ENCODE measurements at regions not wholly inside any gene's neighbourhood (a gene's known extent, or its start where the extent isn't known, plus 50 kb on each side); places are given as distances from the start of the nearest gene placed in this dataset.

- no peak for TF ChIP-seq CTCF (IDR thresholded peaks at IDR 0.05; ENCODE audit: insufficient read depth, low read length)
- no peak for DNase-seq (ENCODE audit: low read depth)
- no peak overlapping the region for H3K4me3 ChIP-seq (ENCODE audit: low read depth, low read length)
These were observed 219.8 kb downstream of the ETS1 start for GRCh38 chr11:128367573-128367972.

GRCh38 chr11:128365044-128365443, 222.3 kb downstream of the ETS1 start:
- DNase-seq (ENCODE audit: low read depth): peak; percentile 84

DNA sequence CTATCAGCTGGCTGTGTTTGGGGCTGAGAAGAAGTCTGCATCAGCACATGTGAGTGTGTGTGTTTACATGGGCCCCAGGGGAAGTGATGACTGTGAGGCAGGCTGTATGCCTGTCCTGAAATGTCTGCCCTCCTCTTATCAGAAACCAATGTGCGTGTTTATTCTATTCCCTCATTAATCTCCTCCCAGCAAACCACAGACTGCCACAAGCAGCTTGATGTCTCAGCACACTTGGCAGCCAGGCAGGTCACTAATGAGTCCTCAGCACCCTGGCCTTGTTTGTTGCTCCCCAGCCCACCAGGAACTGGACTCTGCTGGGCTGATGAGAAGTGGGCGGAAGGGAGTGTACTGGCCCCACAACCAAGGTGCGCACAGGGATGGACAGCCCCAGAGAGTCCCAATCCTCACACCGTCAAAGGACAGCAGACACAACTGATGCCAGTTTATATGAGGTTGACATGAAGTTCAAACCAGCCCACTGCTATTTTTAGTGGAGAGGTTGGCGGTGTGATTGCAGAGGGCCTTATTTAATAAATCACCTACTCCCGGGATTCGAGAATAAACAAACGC, 225.8 kb downstream of the ETS1 start:
- peak; percentile 69 for DNase-seq (ENCODE audit: low read depth)
- H3K4me3 ChIP-seq (ENCODE audit: low read depth, low read length): no peak overlapping the region
- TF ChIP-seq CTCF (IDR thresholded peaks at IDR 0.05; ENCODE audit: insufficient read depth, low read length): no peak

More at GRCh38 chr11:128365044-128365443, 222.3 kb downstream of the ETS1 start:
- TF ChIP-seq CTCF (IDR thresholded peaks at IDR 0.05; ENCODE audit: insufficient read depth, low read length): no peak
- H3K4me3 ChIP-seq (ENCODE audit: low read depth, low read length): no peak overlapping the region

DNA sequence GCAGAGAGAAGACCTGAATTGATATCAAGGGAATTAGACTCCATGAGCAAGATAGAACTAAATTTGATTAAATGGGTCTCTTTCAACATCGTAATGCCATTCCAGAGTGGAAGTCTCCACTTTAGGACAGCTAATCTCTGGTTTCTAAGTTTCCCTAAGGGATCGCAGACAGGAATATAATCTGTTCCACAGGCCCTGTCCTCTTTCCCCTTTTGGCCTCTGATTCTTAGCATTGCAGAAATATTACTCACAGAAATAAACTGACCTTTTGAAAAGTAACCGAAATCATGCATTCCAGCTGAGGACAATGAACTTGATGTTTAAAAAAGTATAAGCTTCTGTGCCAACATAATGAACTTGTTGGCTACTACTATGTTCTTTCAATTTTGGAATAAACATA, 227.8 kb downstream of the ETS1 start:
- peak; percentile 69 for DNase-seq (ENCODE audit: low read depth)
- H3K4me3 ChIP-seq (ENCODE audit: low read depth, low read length): no peak overlapping the region
- no peak for TF ChIP-seq CTCF (IDR thresholded peaks at IDR 0.05; ENCODE audit: insufficient read depth, low read length)

DNA sequence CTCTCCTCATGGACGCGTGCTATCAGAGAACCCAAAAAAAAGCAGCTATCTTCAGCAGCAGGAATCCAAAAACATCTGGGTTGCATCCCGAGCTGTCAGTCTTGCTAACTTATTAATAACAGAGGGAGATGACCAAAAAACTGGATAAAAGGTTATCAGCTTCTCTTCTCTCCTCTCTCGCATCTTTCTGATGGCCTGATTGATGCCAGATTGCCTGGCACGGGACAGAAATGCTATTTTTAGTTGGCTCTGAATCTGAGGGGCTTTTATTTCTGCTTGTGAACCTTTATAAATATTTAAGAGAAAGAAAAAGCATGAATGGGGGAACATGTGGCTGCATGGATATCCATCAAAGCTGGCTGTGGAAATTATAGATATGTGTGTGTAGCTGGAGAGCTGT, 230.3 kb downstream of the ETS1 start:
- DNase-seq (ENCODE audit: low read depth): peak; percentile 46
- TF ChIP-seq CTCF (IDR thresholded peaks at IDR 0.05; ENCODE audit: insufficient read depth, low read length): no peak
- H3K4me3 ChIP-seq (ENCODE audit: low read depth, low read length): no peak overlapping the region

GRCh38 chr11:128355558-128355957, 231.8 kb downstream of the ETS1 start:
- no peak for TF ChIP-seq CTCF (IDR thresholded peaks at IDR 0.05; ENCODE audit: insufficient read depth, low read length)
- H3K4me3 ChIP-seq (ENCODE audit: low read depth, low read length): no peak overlapping the region

GRCh38 chr11:128354476-128354875, 232.9 kb downstream of the ETS1 start:
- DNase-seq (ENCODE audit: low read depth): no peak
- TF ChIP-seq CTCF (IDR thresholded peaks at IDR 0.05; ENCODE audit: insufficient read depth, low read length): no peak

More at GRCh38 chr11:128355558-128355957, 231.8 kb downstream of the ETS1 start:
- DNase-seq (ENCODE audit: low read depth): no peak

More at GRCh38 chr11:128354476-128354875, 232.9 kb downstream of the ETS1 start:
- H3K4me3 ChIP-seq (ENCODE audit: low read depth, low read length): no peak overlapping the region

Data from fibroblast of the aortic adventitia (primary cell).